K562 (cell line): ENCODE measurements at regions not wholly inside any gene's neighbourhood (a gene's known extent, or its start where the extent isn't known, plus 50 kb on each side); places are given as distances from the start of the nearest gene placed in this dataset.

Experiments used
- ATAC-seq: fragments of 200-7000 bp; cut with Tn5 transposase; 3 replicates; pipeline ENCODE4 v1.9.1; 2020; ENCODE audit warnings: moderate library complexity
- BruUV-seq: library from RNA; stranded (reverse); fragments of 400-500 nt; replicated peaks from 2 replicates; lab custom pipeline; 2021; lab: Mats Ljungman, UMichigan
- CTCF ChIA-PET: fragments of 300-600 bp; formaldehyde crosslinking; extraction: SDS; loops from one replicate; lab custom pipeline; 2021; ENCODE audit warnings: low intra/inter-chr PET ratio; lab: Yijun Ruan, JAX
- POLR2A ChIA-PET: fragments of 300-600, 350-650 bp; sonication (Branson Sonifier 250); formaldehyde crosslinking; extraction: SDS; loops from one replicate; lab custom pipeline; 2021; ENCODE audit warnings: antibody characterized with exemption, inconsistent platforms; lab: Yijun Ruan, JAX
- DNase-seq, 4 experiments: peaks; one replicate each; pipeline versions ENCODE4 v3.0.0 to v3.0.0-alpha.2; 2011 to 2018; ENCODE audit warnings: low spot score in 3 of 4, mixed read lengths in 3 of 4; ENCODE audit errors: extremely low read depth in 1 of 4
- FAIRE-seq: peaks from 2 replicates; lab custom pipeline; 2011; peaks lifted over from hg19 to GRCh38; lab: Jason Lieb, UNC
- H2AFZ ChIP-seq: 2 replicates; pipeline ENCODE4 v1.6.0; 2011; ENCODE audit warnings: low read depth, low read length, control low read depth, inconsistent platforms
- H3K27ac ChIP-seq: fragments of 200-600 bp; 3 replicates; pipeline ENCODE4 v1.8.0; 2011; ENCODE audit warnings: low read depth, mild to moderate bottlenecking, control low read depth, inconsistent platforms, low read length, moderate library complexity, mixed read lengths; ENCODE audit errors: extremely low read depth
- H3K27me3 ChIP-seq, 2 experiments: fragments of 300-600 bp in 1 of 2; 2 replicates in 1 of 2; 3 replicates in 1 of 2; pipeline versions ENCODE4 v1.6.0 to v1.8.0; 2011; ENCODE audit warnings: inconsistent platforms in 2 of 2, low read length in 2 of 2, mild to moderate bottlenecking in 1 of 2, mixed read lengths in 1 of 2, moderate library complexity in 1 of 2; ENCODE audit not compliant: control insufficient read depth in 2 of 2, insufficient read depth in 2 of 2
- H3K36me3 ChIP-seq: fragments of 300-600 bp; 3 replicates; pipeline ENCODE4 v1.8.0; 2011; ENCODE audit warnings: mild to moderate bottlenecking, low read length, inconsistent platforms; ENCODE audit not compliant: control insufficient read depth, insufficient read depth
- H3K4me1 ChIP-seq, 2 experiments: fragments of 200-600 bp in 1 of 2; replicated peaks in 1 of 2; 2 replicates in 1 of 2; 3 replicates in 1 of 2; pipeline versions ENCODE4 v1.5.1 to v1.8.0; 2011; ENCODE audit warnings: inconsistent platforms in 2 of 2, low read length in 2 of 2, mild to moderate bottlenecking in 1 of 2, mixed read lengths in 1 of 2, moderate library complexity in 1 of 2; ENCODE audit not compliant: control insufficient read depth in 2 of 2, insufficient read depth in 2 of 2
- H3K4me2 ChIP-seq: 2 replicates; pipeline ENCODE4 v1.6.1; 2011; ENCODE audit warnings: low read length, control low read depth, inconsistent platforms, mixed read lengths; ENCODE audit not compliant: insufficient read depth
- H3K4me3 ChIP-seq: fragments of 200-600 bp; sonication (generic), shearing (Covaris generic); 2 replicates; pipeline ENCODE4 v1.5.1; 2016; ENCODE audit warnings: control low read depth, inconsistent platforms
- H3K79me2 ChIP-seq: fragments of 200-600 bp; 3 replicates; pipeline ENCODE4 v1.8.0; 2011; ENCODE audit warnings: low read length, inconsistent platforms; ENCODE audit not compliant: control insufficient read depth, insufficient read depth
- H3K9ac ChIP-seq, 2 experiments: 2 replicates each; pipeline versions ENCODE4 v1.6.0 to v1.6.1; 2011; ENCODE audit warnings: low read depth in 2 of 2, low read length in 2 of 2, control low read depth in 1 of 2, inconsistent platforms in 1 of 2, mild to moderate bottlenecking in 1 of 2, mixed read lengths in 1 of 2; ENCODE audit not compliant: insufficient read depth in 1 of 2
- H3K9me1 ChIP-seq: one replicate; pipeline ENCODE4 v1.6.0; 2011; ENCODE audit warnings: inconsistent platforms, mild to moderate bottlenecking, low read length, moderate library complexity; ENCODE audit not compliant: control insufficient read depth, insufficient read depth
- H3K9me3 ChIP-seq: replicated peaks from 2 replicates; pipeline ENCODE4 v1.5.1; 2011; ENCODE audit warnings: low read depth, low read length, inconsistent platforms; ENCODE audit not compliant: control insufficient read depth, insufficient read depth
- H4K20me1 ChIP-seq: replicated peaks from 2 replicates; pipeline ENCODE4 v1.6.1; 2011; ENCODE audit warnings: low read length, inconsistent platforms, mixed read lengths; ENCODE audit not compliant: control insufficient read depth, insufficient read depth
- CREB3 ChIP-seq: fragments of 450-650 bp; conservative IDR thresholded peaks from 2 replicates; pipeline ENCODE4 v1.6.1; 2016; ENCODE audit warnings: missing genetic modification characterization, low read depth, mild to moderate bottlenecking, missing compliant biosample characterization, moderate library complexity
- DLX4 ChIP-seq: fragments of 250-450 bp; sonication (Bioruptor Pico); IDR thresholded peaks from 2 replicates; pipeline ENCODE4 v1.6.1; 2021; ENCODE audit warnings: mild to moderate bottlenecking
- EGR1 ChIP-seq: fragments of 450-650 bp; conservative IDR thresholded peaks from 2 replicates; pipeline ENCODE4 v1.6.1; 2017; ENCODE audit warnings: mild to moderate bottlenecking
- EP300 ChIP-seq: IDR thresholded peaks from 2 replicates; pipeline ENCODE4 v1.6.1; 2012; ENCODE audit warnings: low read length, improper control_type of control experiment
- NFXL1 ChIP-seq: fragments of 450-650 bp; formaldehyde crosslinking; IDR thresholded peaks from 2 replicates; pipeline ENCODE4 v1.4.0; 2021; ENCODE audit warnings: mild to moderate bottlenecking
- NFYB ChIP-seq: IDR thresholded peaks from 2 replicates; pipeline ENCODE4 v1.6.1; 2011; ENCODE audit warnings: mild to moderate bottlenecking, moderate library complexity; ENCODE audit not compliant: insufficient read length; ENCODE audit errors: extremely low read depth
- TAF7 ChIP-seq: fragments of 450-650 bp; IDR thresholded peaks from 2 replicates; pipeline ENCODE4 v1.6.1; 2016; ENCODE audit warnings: missing genetic modification characterization, missing compliant biosample characterization
- TAL1 ChIP-seq: fragments of 450-650 bp; IDR thresholded peaks from 2 replicates; pipeline ENCODE4 v1.6.1; 2016; ENCODE audit warnings: mild to moderate bottlenecking
- TBL1XR1 ChIP-seq, 2 experiments: IDR thresholded peaks; 2 replicates each; pipeline ENCODE4 v1.6.1; 2012; ENCODE audit warnings: improper control_type of control experiment in 2 of 2, low read length in 2 of 2, mild to moderate bottlenecking in 1 of 2
- ZNF584 ChIP-seq: fragments of 200-800 bp; sonication (Bioruptor generic); IDR thresholded peaks from 2 replicates; pipeline ENCODE4 v1.6.1; 2016; ENCODE audit warnings: low read depth, mild to moderate bottlenecking, missing genetic modification characterization, missing compliant biosample characterization
- ZNF76 ChIP-seq: fragments of 250-450 bp; sonication (Bioruptor Pico); IDR thresholded peaks from 2 replicates; pipeline ENCODE4 v1.4.0; 2020; ENCODE audit warnings: mild to moderate bottlenecking, moderate library complexity, borderline replicate concordance
- WGBS: fragments of 100-300 bp; shearing (Covaris generic); methylation state at CpG from one replicate; pipeline ENCODE4 v1.1.6; 2016; ENCODE audit warnings: low coverage, mixed read lengths; ENCODE audit not compliant: insufficient coverage; ENCODE audit errors: missing lambda C conversion rate; 5-methylcytosine and 5-hydroxymethylcytosine counted together
- in situ Hi-C: fragments of 300-500 bp; cut with MboI; formaldehyde crosslinking; loops from 4 replicates; pipeline ENCODE4 v1.15.0; 2018; ENCODE audit warnings: inconsistent platforms, mixed read lengths
- intact Hi-C: fragments of 100-400 bp; cut with micrococcal nuclease; formaldehyde crosslinking; loops from 2 replicates; pipeline ENCODE4 v1.14.2; 2022
- TF ChIP-seq, protein P1 (sequence below): IDR thresholded peaks from 2 replicates; pipeline ENCODE4 v1.6.1; 2012; ENCODE audit warnings: low read depth, low read length, improper control_type of control experiment, borderline replicate concordance

DNA sequence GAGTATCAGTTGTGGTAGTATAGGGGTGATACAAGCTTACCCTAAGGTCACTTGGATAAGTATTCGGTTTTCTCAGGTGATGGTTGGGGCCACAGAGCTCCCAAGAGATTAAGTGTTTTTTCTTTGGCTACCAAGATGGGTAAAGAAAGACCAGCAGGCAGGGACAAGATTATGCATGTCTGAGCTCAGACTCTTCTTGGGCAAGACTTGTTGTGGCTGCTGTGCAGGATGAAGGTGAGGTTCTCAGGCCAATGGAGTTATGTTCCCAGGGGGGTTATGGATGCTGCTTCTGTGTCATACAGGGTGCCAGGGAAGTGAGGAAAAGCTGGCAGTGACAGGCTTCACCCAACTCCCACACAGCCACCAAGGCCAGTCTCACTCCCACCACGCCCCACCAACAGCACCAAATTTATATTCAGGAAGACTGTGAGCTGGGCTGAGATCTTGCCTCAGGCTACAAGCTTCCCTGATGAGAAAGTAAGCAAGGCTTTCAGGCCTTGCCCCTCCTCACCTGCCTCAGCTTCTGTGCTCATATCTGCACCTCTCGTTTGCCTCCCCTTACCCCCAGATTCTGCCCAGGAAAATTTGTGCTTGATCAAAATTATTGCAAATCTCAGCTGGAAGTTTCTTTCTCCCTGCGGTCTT is 511.8 kb upstream of the SLITRK1 start:
- no peak for TF ChIP-seq DLX4 (CRISPR knock-in tag)
- TF ChIP-seq TBL1XR1 (IDR thresholded peaks at IDR 0.05; ENCODE audit: low read length in 2 of 2): no peak
- CTCF ChIA-PET: no interaction called here
- Histone ChIP-seq H3K4me3 (no peak overlapping the region), H3K79me2 (no peaks in the 10 kb centered on the region), H3K4me2 (no peak overlapping the region), H2AFZ (no peak overlapping the region), H3K27ac (no peak overlapping the region), H3K9me1 (no peaks in the 10 kb centered on the region), H3K36me3 (no peaks in the 10 kb centered on the region), H3K9ac (no peak overlapping the region), H3K27me3 (no peaks in the 10 kb centered on the region), H3K9me3 (no peaks in the 10 kb centered on the region; the same call in 1 of the 2 replicates), H4K20me1 (no peaks in the 10 kb centered on the region), H3K4me1 (no peaks in the 10 kb centered on the region)
- POLR2A ChIA-PET: no interaction called here
- intact Hi-C loops (no loop called here), in situ Hi-C loops (no loop called here)
- DNase-seq (no peak), ATAC-seq (no peak), FAIRE-seq (no peak)
- WGBS: 0% methylated on average over 2 of the region's 4 CpGs
- no TSS peak for BruUV-seq

- in situ Hi-C loops (no loop called here), intact Hi-C loops (no loop called here)
- no peak overlapping the region for H3K27ac ChIP-seq
- no peaks in the 10 kb centered on the region for H3K27me3 ChIP-seq
- H3K4me3 ChIP-seq: no peak overlapping the region
- H3K79me2 ChIP-seq: no peaks in the 10 kb centered on the region
- no peaks in the 10 kb centered on the region for H3K4me1 ChIP-seq
- H3K4me2 ChIP-seq: no peak overlapping the region
- TF ChIP-seq TAF7 (tag) (no peak), ZNF76 (CRISPR knock-in tag) (no peak), CREB3 (no peak), EGR1 (no peak), ZNF584 (no peak), NFYB (no peak), TAL1 (no peak), EP300 (no peak), NFXL1 (CRISPR knock-in tag) (no peak)
- TF ChIP-seq, protein P1, sequence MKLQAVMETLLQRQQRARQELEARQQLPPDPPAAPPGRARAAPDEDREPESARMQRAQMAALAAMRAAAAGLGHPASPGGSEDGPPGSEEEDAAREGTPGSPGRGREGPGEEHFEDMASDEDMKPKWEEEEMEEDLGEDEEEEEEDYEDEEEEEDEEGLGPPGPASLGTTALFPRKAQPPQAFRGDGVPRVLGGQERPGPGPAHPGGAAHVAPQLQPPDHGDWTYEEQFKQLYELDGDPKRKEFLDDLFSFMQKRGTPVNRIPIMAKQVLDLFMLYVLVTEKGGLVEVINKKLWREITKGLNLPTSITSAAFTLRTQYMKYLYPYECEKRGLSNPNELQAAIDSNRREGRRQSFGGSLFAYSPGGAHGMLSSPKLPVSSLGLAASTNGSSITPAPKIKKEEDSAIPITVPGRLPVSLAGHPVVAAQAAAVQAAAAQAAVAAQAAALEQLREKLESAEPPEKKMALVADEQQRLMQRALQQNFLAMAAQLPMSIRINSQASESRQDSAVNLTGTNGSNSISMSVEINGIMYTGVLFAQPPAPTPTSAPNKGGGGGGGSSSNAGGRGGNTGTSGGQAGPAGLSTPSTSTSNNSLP: no peak
- no peaks in the 10 kb centered on the region for H4K20me1 ChIP-seq
- no peak overlapping the region for H2AFZ ChIP-seq
- DNase-seq: no peak
- no peak for FAIRE-seq
- H3K9me3 ChIP-seq: no peaks in the 10 kb centered on the region
- no peaks in the 10 kb centered on the region for H3K36me3 ChIP-seq
- ChIA-PET CTCF (no interaction called here), POLR2A (no interaction called here)
- H3K9ac ChIP-seq: no peak overlapping the region
- ATAC-seq: no peak
- no peaks in the 10 kb centered on the region for H3K9me1 ChIP-seq
- BruUV-seq: no TSS peak
- 0% methylated on average over 3 of the region's 3 CpGs for WGBS
Observed at GRCh38 chr13:84380866-84381265, 498.6 kb upstream of the SLITRK1 start.
